ENCODE measurements at regions not wholly inside any gene's neighbourhood (a gene's known extent, or its start where the extent isn't known, plus 50 kb on each side); places are given as distances from the start of the nearest gene placed in this dataset.

DNA sequence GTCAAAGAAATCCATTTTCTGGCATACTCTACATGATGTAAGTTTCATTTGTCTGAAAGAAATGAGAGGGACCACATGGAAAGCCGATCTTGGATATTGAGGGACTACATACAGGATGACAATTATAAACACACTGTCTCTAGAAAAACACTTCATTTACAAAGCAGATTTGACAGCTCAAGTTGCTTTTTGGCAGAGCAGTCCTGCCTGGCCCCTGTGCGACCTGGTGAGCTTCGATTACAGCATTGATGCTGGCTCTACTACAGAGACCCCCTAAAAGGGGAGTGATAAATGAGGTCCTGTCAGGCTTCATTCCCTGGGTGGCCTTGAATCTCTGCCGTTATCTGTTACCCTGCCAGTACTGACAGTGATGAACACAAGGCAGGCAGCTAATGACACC, 215.2 kb upstream of the NOCT start:
- Histone ChIP-seq H3K36me3 (ENCODE audit: low read depth, low read length) (no peaks in the 10 kb centered on the region), H3K4me2 (ENCODE audit: low read length) (no peak overlapping the region), H3K4me1 (ENCODE audit: insufficient read depth, low read length) (no peaks in the 10 kb centered on the region), H2AFZ (ENCODE audit: low read length) (no peak overlapping the region), H3K9ac (ENCODE audit: low read length) (no peak overlapping the region), H3F3A (ENCODE audit: low read length, unreplicated experiment) (no peaks in the 10 kb centered on the region), H3K27me3 (ENCODE audit: low read length) (peaks cover 61% of the 10 kb centered on the region), H3K27ac (ENCODE audit: low read length) (no peak overlapping the region), H3K79me2 (ENCODE audit: low read length) (no peaks in the 10 kb centered on the region), H3K9me2 (replicated peaks; ENCODE audit: low read length) (no peaks in the 10 kb centered on the region), H3K9me3 (ENCODE audit: low read length) (no peaks in the 10 kb centered on the region), H3K4me3 (ENCODE audit: low read length) (no peak overlapping the region), H4K20me1 (ENCODE audit: low read length) (no peaks in the 10 kb centered on the region)
- no peak for TF ChIP-seq EZH2 (IDR thresholded peaks at IDR 0.05; ENCODE audit: low read length, unreplicated experiment)
- TF ChIP-seq CTCF (conservative IDR thresholded peaks at IDR 0.05; ENCODE audit: low read depth, low read length) = no peak
- TF ChIP-seq EZH2phosphoT487 (IDR thresholded peaks at IDR 0.05; ENCODE audit: borderline replicate concordance, low read length) = no peak
- ChIA-PET CTCF (no interaction called here), POLR2A (ENCODE audit: unreplicated experiment) (no interaction called here)
- no TSS peak for BruUV-seq (replicated peaks)
- intact Hi-C loops (cut with micrococcal nuclease) = no loop called here
- ATAC-seq (no peak), DNase-seq (no peak)

DNA sequence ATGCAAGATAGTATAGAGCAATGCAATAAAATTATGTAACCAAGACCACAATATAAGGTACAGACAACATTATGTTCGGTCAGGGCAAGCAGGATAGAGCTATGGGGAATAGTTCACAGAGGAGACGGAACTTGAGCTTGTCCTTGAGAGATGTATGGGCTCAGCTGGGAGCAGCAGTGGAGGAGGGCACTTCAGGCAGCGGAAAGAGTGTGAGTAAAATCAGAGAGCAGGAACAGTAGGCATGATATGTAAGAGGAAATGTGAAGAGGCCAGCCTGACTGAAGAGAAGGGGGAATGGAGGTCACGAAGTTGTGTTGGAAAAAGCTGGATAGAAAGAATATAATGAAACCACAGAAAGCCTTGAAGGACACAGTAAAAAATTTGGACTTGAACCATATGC, 217.2 kb upstream of the NOCT start:
- Histone ChIP-seq H2AFZ (ENCODE audit: low read length) (no peak overlapping the region), H3K9me2 (replicated peaks; ENCODE audit: low read length) (no peaks in the 10 kb centered on the region), H3K4me1 (ENCODE audit: insufficient read depth, low read length) (no peaks in the 10 kb centered on the region), H3K4me2 (ENCODE audit: low read length) (no peak overlapping the region), H3K9me3 (ENCODE audit: low read length) (no peaks in the 10 kb centered on the region), H3F3A (ENCODE audit: low read length, unreplicated experiment) (no peaks in the 10 kb centered on the region), H4K20me1 (ENCODE audit: low read length) (no peaks in the 10 kb centered on the region), H3K9ac (ENCODE audit: low read length) (no peak overlapping the region), H3K27ac (ENCODE audit: low read length) (no peak overlapping the region), H3K27me3 (ENCODE audit: low read length) (peaks cover 45% of the 10 kb centered on the region), H3K36me3 (ENCODE audit: low read depth, low read length) (no peaks in the 10 kb centered on the region), H3K4me3 (ENCODE audit: low read length) (no peak overlapping the region), H3K79me2 (ENCODE audit: low read length) (no peaks in the 10 kb centered on the region)
- ATAC-seq (no peak), DNase-seq (no peak)
- intact Hi-C loops (cut with micrococcal nuclease) = no loop called here
- TF ChIP-seq EZH2 (IDR thresholded peaks at IDR 0.05; ENCODE audit: low read length, unreplicated experiment) = no peak
- TF ChIP-seq CTCF (conservative IDR thresholded peaks at IDR 0.05; ENCODE audit: low read depth, low read length) = no peak
- TF ChIP-seq EZH2phosphoT487 (IDR thresholded peaks at IDR 0.05; ENCODE audit: borderline replicate concordance, low read length) = no peak
- BruUV-seq (replicated peaks) = no TSS peak
- ChIA-PET POLR2A (ENCODE audit: unreplicated experiment) (no interaction called here), CTCF (no interaction called here)

DNA sequence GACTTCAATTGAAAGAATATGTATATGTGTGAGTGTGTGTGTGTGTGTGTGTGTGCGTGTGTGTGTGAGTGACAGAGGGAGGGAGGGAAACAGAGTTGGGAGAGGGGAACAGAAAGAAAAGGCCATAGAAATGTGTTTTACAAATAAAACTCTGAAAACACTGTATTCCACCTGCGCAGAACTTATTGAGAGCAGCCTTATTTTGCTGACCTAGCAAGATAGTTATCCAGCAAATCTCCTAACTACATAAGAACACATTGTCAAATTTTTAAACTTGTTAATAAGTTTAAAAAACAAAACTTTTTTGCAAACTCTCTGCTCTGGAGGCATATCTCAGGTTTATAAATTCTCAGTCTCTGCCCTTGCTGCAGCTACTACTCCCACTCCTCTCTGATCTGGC, 217.9 kb upstream of the NOCT start:
- POLR2A ChIA-PET (ENCODE audit: unreplicated experiment) = no interaction called here
- Histone ChIP-seq H3K4me1 (ENCODE audit: insufficient read depth, low read length) (no peaks in the 10 kb centered on the region), H3K9ac (ENCODE audit: low read length) (no peak overlapping the region), H3K9me2 (replicated peaks; ENCODE audit: low read length) (no peaks in the 10 kb centered on the region), H3K36me3 (ENCODE audit: low read depth, low read length) (no peaks in the 10 kb centered on the region), H3K4me2 (ENCODE audit: low read length) (no peak overlapping the region), H4K20me1 (ENCODE audit: low read length) (no peaks in the 10 kb centered on the region), H3K9me3 (ENCODE audit: low read length) (no peaks in the 10 kb centered on the region), H3K27ac (ENCODE audit: low read length) (no peak overlapping the region), H3K4me3 (ENCODE audit: low read length) (no peak overlapping the region), H2AFZ (ENCODE audit: low read length) (no peak overlapping the region), H3K27me3 (ENCODE audit: low read length) (peaks cover 37% of the 10 kb centered on the region), H3F3A (ENCODE audit: low read length, unreplicated experiment) (no peaks in the 10 kb centered on the region), H3K79me2 (ENCODE audit: low read length) (no peaks in the 10 kb centered on the region)
- TF ChIP-seq CTCF (conservative IDR thresholded peaks at IDR 0.05; ENCODE audit: low read depth, low read length) (no peak), EZH2 (IDR thresholded peaks at IDR 0.05; ENCODE audit: low read length, unreplicated experiment) (no peak), EZH2phosphoT487 (IDR thresholded peaks at IDR 0.05; ENCODE audit: borderline replicate concordance, low read length) (no peak)
- CTCF ChIA-PET = no interaction called here
- DNase-seq = no peak
- BruUV-seq (replicated peaks) = no TSS peak
- intact Hi-C loops (cut with micrococcal nuclease) = no loop called here
- no peak for ATAC-seq

Measured in PC-3 (cell line).